AG10803 (cell line): ENCODE measurements at regions not wholly inside any gene's neighbourhood (a gene's known extent, or its start where the extent isn't known, plus 50 kb on each side); places are given as distances from the start of the nearest gene placed in this dataset.
"Not testable (repeated sequence)": the region's sequence is repeated elsewhere in the genome, so short reads cannot be mapped to it uniquely, and the experiment has no call there.

Source experiments
- DNase-seq: peaks from one replicate; pipeline ENCODE4 v3.0.0; 2010; ENCODE audit warnings: low read depth
- H3K4me3 ChIP-seq: 2 replicates; pipeline ENCODE4 v1.5.1; 2011; ENCODE audit warnings: mild to moderate bottlenecking, low read length, control low read depth
- CTCF ChIP-seq: conservative IDR thresholded peaks from 2 replicates; pipeline ENCODE4 v1.5.1; 2011; ENCODE audit warnings: mild to moderate bottlenecking, low read length, control low read depth, inconsistent platforms

DNA sequence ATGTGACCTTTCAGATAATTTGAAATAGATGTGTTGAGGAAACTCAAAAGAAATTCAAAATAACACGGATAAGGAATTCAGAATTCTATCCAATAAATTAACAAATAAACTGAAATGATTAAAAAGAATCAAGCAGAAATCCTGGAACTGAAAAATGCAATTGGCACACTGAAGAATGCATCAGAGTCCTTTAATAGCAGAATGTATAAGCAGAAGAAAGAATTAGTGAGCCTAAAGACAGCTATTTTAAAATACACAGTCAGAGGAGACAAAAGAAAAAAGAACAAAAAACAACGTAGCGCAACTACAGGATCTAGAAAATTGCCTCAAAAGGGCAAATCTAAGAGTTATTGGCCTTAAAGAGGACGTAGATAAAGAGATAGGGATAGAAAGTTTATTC lies 99.6 kb upstream of the SAMSN1 start:
- no peak for TF ChIP-seq CTCF
- no peak for DNase-seq
- no peak overlapping the region for H3K4me3 ChIP-seq

DNA sequence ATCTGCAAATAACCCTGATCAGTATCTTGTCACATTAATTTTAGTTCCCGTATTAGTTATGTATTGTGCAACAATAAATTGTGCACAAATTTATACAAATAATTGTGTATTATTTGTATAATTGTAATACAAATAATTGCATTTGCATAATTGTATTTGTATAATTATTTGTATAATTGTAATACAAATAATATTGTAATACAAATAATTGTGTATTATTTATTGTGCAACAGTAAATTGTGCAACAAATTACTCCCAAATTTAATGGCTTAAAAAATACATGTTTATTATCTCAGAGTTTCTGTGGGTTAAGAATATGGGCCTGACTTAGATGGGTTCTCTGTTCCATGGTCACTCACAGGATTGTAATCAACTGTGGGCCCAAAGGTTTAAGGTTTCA lies 86.2 kb upstream of the SAMSN1 start:
- no peak for DNase-seq
- H3K4me3 ChIP-seq: no peak overlapping the region
- no peak for TF ChIP-seq CTCF

DNA sequence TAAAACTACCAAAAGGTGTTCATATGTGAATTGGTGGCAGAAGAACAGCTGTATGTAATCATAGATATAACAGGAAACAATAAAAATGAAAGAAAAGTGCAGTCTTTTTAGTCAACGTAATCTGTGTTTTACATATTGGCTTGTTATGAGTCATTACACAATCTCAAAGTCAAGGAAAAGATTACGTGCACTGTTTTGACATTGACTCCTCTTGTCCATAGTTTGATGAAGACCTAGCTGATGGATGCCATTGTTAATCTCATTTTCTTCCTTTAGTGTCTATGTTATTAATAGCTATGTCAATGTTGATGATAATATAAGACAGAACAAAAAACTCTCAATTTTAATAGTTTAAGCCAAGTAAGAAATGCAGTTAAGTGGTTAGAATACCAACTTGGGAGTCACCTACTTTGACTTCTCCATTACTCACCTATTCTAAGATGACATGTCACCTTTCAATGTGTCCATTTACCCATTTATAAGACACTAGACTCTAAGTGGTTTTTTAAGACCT lies 84.5 kb upstream of the SAMSN1 start:
- no peak for TF ChIP-seq CTCF
- no peak overlapping the region for H3K4me3 ChIP-seq
- no peak for DNase-seq

DNA sequence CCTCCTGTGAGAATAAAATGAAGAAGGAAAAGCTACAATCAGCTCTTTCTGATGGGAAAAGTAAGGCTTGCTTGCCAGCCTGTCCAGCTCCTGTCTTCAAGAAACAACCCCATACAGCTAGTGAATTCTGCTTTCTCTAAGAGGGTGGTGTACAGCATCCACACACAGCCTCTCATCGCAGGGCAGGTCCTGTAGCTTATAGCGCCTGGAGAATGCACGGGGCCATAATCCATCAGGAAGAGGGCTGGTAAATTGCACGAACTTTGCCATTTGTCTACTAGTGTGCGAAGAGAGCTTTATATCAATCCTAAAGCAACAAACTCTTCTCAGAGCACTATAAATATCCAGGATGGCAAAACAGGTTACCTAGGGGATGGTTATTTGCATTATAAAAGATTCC lies 83.3 kb upstream of the SAMSN1 start:
- H3K4me3 ChIP-seq: no peak overlapping the region
- DNase-seq: no peak
- no peak for TF ChIP-seq CTCF

DNA sequence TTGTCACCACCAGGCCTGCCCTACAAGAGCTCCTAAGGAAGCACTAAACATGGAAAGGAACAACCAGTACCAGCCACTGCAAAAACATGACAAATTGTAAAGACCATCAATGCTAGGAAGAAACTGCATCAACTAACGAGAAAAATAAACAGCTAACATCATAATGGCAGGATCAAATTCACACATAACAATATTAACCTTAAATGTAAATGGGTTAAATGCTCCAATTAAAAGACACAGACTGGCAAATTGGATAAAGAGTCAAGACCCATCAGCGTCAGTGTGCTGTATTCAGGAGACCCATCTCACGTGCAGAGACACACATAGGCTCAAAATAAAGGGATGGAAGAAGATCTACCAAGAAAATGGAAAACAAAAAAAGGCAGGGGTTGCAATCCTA lies 77.0 kb upstream of the SAMSN1 start:
- not testable (repeated sequence) for DNase-seq

GRCh38 chr21:14620152-14620551 lies 74.0 kb upstream of the SAMSN1 start:
- no peak for TF ChIP-seq CTCF
- no peak for DNase-seq
- H3K4me3 ChIP-seq: no peak overlapping the region

More for the DNA sequence above, 77.0 kb upstream of the SAMSN1 start:
- not testable (repeated sequence) for H3K4me3 ChIP-seq

DNA sequence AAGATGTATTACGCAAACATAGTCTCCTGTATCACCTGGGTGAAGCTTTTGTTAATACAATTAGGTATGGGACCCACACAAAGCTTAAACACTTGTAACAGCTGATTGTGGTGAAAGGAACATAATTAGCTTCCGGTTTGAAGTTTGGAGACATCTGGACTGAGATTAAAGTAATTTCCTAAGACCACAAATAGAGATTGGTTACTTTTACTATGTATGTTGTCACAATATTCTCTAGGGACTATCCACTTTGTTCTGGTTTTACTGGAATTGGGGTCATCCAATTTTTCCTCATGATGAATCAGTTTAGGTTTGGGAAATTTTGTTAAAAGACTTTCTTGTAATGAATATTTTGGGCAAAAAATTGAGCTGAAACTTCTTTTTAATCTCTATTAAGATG lies 71.8 kb upstream of the SAMSN1 start:
- DNase-seq: no peak
- no peak for TF ChIP-seq CTCF
- H3K4me3 ChIP-seq: no peak overlapping the region

DNA sequence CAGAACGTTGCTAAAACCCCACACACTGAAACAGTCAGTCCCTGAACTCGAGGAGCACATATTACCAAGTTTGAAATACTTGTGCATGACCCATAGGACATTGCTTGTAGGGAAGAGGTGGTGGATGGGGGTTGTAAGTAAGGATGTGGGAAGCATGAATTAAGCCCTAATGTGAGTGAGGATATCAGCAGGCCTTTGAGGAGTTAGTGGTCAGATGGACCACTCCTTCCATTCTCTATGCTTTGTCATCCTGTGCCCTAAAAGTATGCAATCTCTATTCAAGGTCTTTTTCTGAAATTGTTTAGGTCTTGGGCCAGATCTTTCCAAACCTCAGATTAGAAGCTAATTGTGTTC lies 70.9 kb upstream of the SAMSN1 start:
- DNase-seq: no peak
- TF ChIP-seq CTCF: no peak
- H3K4me3 ChIP-seq: no peak overlapping the region
